H9 (cell line): ENCODE measurements at regions not wholly inside any gene's neighbourhood (a gene's known extent, or its start where the extent isn't known, plus 50 kb on each side); places are given as distances from the start of the nearest gene placed in this dataset.

ENCODE experiments used
- DNase-seq: peaks from one replicate; pipeline ENCODE4 v3.0.0-alpha.2; 2017
- H2AFZ ChIP-seq: one replicate; pipeline ENCODE4 v1.6.1; 2013; ENCODE audit warnings: mild to moderate bottlenecking, low read length, control low read depth, moderate library complexity
- H2AK5ac ChIP-seq: 2 replicates; pipeline ENCODE4 v1.6.1; 2013; ENCODE audit warnings: low read length, control low read depth, mixed read lengths; ENCODE audit not compliant: insufficient read length
- H2BK120ac ChIP-seq: one replicate; pipeline ENCODE4 v1.6.1; 2013; ENCODE audit warnings: low read depth, mild to moderate bottlenecking, low read length, control low read depth, inconsistent platforms; ENCODE audit not compliant: poor library complexity, severe bottlenecking
- H2BK12ac ChIP-seq: 2 replicates; pipeline ENCODE4 v1.6.1; 2013; ENCODE audit warnings: low read length, control low read depth, mixed read lengths, low read depth; ENCODE audit not compliant: insufficient read length
- H2BK15ac ChIP-seq: 2 replicates; pipeline ENCODE4 v1.6.1; 2013; ENCODE audit warnings: low read depth, low read length, control low read depth
- H2BK20ac ChIP-seq: one replicate; pipeline ENCODE4 v1.6.1; 2013; ENCODE audit warnings: low read depth, mild to moderate bottlenecking, low read length, control low read depth, inconsistent platforms; ENCODE audit not compliant: poor library complexity, severe bottlenecking
- H2BK5ac ChIP-seq: 2 replicates; pipeline ENCODE4 v1.6.1; 2013; ENCODE audit warnings: low read length, control low read depth, mixed read lengths; ENCODE audit not compliant: insufficient read length
- H3K14ac ChIP-seq: 2 replicates; pipeline ENCODE4 v1.6.1; 2013; ENCODE audit warnings: low read length, control low read depth; ENCODE audit not compliant: insufficient read depth
- H3K18ac ChIP-seq: 2 replicates; pipeline ENCODE4 v1.6.1; 2013; ENCODE audit warnings: low read depth, mild to moderate bottlenecking, mixed read lengths, low read length, control low read depth; ENCODE audit not compliant: insufficient read length
- H3K23ac ChIP-seq: 2 replicates; pipeline ENCODE4 v1.6.1; 2013; ENCODE audit warnings: low read length, control low read depth, mixed read lengths, low read depth; ENCODE audit not compliant: insufficient read length
- H3K23me2 ChIP-seq: 2 replicates; pipeline ENCODE4 v1.6.1; 2013; ENCODE audit warnings: low read depth, mild to moderate bottlenecking, mixed read lengths, low read length, control low read depth; ENCODE audit not compliant: insufficient read length, poor library complexity, severe bottlenecking
- H3K27ac ChIP-seq: 2 replicates; pipeline ENCODE4 v1.5.1; 2013; ENCODE audit warnings: low read length, control low read depth, mixed read lengths, low read depth; ENCODE audit not compliant: insufficient read length
- H3K27me3 ChIP-seq: 2 replicates; pipeline ENCODE4 v1.6.1; 2013; ENCODE audit warnings: low read length, control low read depth, inconsistent platforms; ENCODE audit not compliant: insufficient read depth
- H3K4ac ChIP-seq: 2 replicates; pipeline ENCODE4 v1.6.1; 2013; ENCODE audit warnings: low read depth, mild to moderate bottlenecking, control low read depth, inconsistent platforms, low read length, moderate library complexity
- H3K4me1 ChIP-seq: 2 replicates; pipeline ENCODE4 v1.6.1; 2013; ENCODE audit warnings: low read length, control low read depth, inconsistent platforms; ENCODE audit not compliant: insufficient read depth
- H3K4me2 ChIP-seq: 2 replicates; pipeline ENCODE4 v1.6.1; 2013; ENCODE audit warnings: low read length, control low read depth, mixed read lengths; ENCODE audit not compliant: insufficient read length, insufficient read depth
- H3K56ac ChIP-seq: 2 replicates; pipeline ENCODE4 v1.6.1; 2013; ENCODE audit warnings: low read depth, mild to moderate bottlenecking, mixed read lengths, low read length, control low read depth; ENCODE audit not compliant: insufficient read length
- H3K79me1 ChIP-seq: 2 replicates; pipeline ENCODE4 v1.6.1; 2013; ENCODE audit warnings: low read depth, mild to moderate bottlenecking, moderate library complexity, low read length, control low read depth, inconsistent platforms; ENCODE audit not compliant: insufficient read depth, poor library complexity, severe bottlenecking
- H3K79me2 ChIP-seq: 2 replicates; pipeline ENCODE4 v1.6.1; 2013; ENCODE audit warnings: low read length, control low read depth, inconsistent platforms; ENCODE audit not compliant: insufficient read depth
- H3K9ac ChIP-seq: 2 replicates; pipeline ENCODE4 v1.6.1; 2013; ENCODE audit warnings: low read length, control low read depth, mixed read lengths; ENCODE audit not compliant: insufficient read length; ENCODE audit errors: extremely low read depth
- H3K9me3 ChIP-seq: one replicate; pipeline ENCODE4 v1.6.1; 2013; ENCODE audit warnings: low read depth, low read length, inconsistent platforms; ENCODE audit not compliant: control insufficient read depth
- H3T11ph ChIP-seq: one replicate; pipeline ENCODE4 v1.6.1; 2013; ENCODE audit warnings: mild to moderate bottlenecking, low read length, control low read depth, inconsistent platforms
- H4K20me1 ChIP-seq: one replicate; pipeline ENCODE4 v1.6.1; 2013; ENCODE audit not compliant: control insufficient read depth, insufficient read length, insufficient read depth
- H4K5ac ChIP-seq: 2 replicates; pipeline ENCODE4 v1.6.1; 2013; ENCODE audit warnings: low read depth, mild to moderate bottlenecking, mixed read lengths, low read length, control low read depth; ENCODE audit not compliant: insufficient read length
- H4K8ac ChIP-seq: replicated peaks from 2 replicates; pipeline ENCODE4 v1.6.1; 2013; ENCODE audit warnings: low read length, control low read depth, mixed read lengths, low read depth; ENCODE audit not compliant: insufficient read length
- H4K91ac ChIP-seq: 2 replicates; pipeline ENCODE4 v1.6.1; 2013; ENCODE audit warnings: low read depth, mild to moderate bottlenecking, moderate library complexity, mixed read lengths, low read length, control low read depth; ENCODE audit not compliant: insufficient read length
- H3K27ac Mint-ChIP-seq, 3 experiments: 2 replicates in 2 of 3; 3 replicates in 1 of 3; pipeline ENCODE4 v1.8.0; 2020 to 2021; ENCODE audit warnings: mixed read lengths in 3 of 3, mild to moderate bottlenecking in 1 of 3, moderate library complexity in 1 of 3
- H3K27me3 Mint-ChIP-seq: 2 replicates; pipeline ENCODE4 v1.8.0; 2021; ENCODE audit warnings: low read depth, mild to moderate bottlenecking, moderate library complexity, mixed read lengths
- H3K36me3 Mint-ChIP-seq, 3 experiments: 2 replicates in 2 of 3; 3 replicates in 1 of 3; pipeline ENCODE4 v1.8.0; 2020 to 2021; ENCODE audit warnings: low read depth in 3 of 3, mixed read lengths in 3 of 3; ENCODE audit not compliant: insufficient read depth in 1 of 3
- H3K4me1 Mint-ChIP-seq, 2 experiments: 2 replicates each; pipeline ENCODE4 v1.8.0; 2020; ENCODE audit warnings: mixed read lengths in 2 of 2
- H3K4me3 Mint-ChIP-seq, 2 experiments: 2 replicates in 1 of 2; 3 replicates in 1 of 2; pipeline ENCODE4 v1.8.0; 2020 to 2021; ENCODE audit warnings: mild to moderate bottlenecking in 2 of 2, mixed read lengths in 2 of 2, moderate library complexity in 1 of 2
- H3K9me3 Mint-ChIP-seq, 2 experiments: 2 replicates in 1 of 2; 3 replicates in 1 of 2; pipeline ENCODE4 v1.8.0; 2020; ENCODE audit warnings: mild to moderate bottlenecking in 2 of 2, mixed read lengths in 2 of 2, moderate library complexity in 1 of 2
- WGBS: extraction: QIAGEN DNeasy Blood & Tissue Kit; methylation state at CpG from one replicate; pipeline ENCODE4 v1.1.7; 2013; ENCODE audit warnings: missing lambda C conversion rate, low lambda C conversion rate, mixed read lengths; ENCODE audit not compliant: insufficient read length; ENCODE audit errors: extremely low coverage; 5-methylcytosine and 5-hydroxymethylcytosine counted together
- TF ChIP-seq, protein P1 (sequence below): fragments of 200-600 bp; sonication (generic); conservative IDR thresholded peaks from 3 replicates; pipeline ENCODE4 v1.8.0; 2021; ENCODE audit warnings: antibody characterized with exemption, mild to moderate bottlenecking

GRCh38 chr13:84630476-84630875 lies 748.2 kb upstream of the SLITRK1 start:
- H2BK5ac ChIP-seq: no peak overlapping the region
- no peak overlapping the region for H2AK5ac ChIP-seq
- H3K79me2 ChIP-seq: no peaks in the 10 kb centered on the region
- Mint-ChIP-seq H3K27me3 (no peaks in the 10 kb centered on the region), H3K4me3 (no peak overlapping the region), H3K36me3 (peaks cover 0 to 3% (median 0%) of the 10 kb centered on the region in 3 experiments; a peak in 1 of 7 replicates), H3K4me1 (peaks cover 0 to 2% of the 10 kb centered on the region in 2 experiments; a peak in 3 of 4 replicates), H3K9me3 (peaks cover 0 to 2% of the 10 kb centered on the region in 2 experiments; a peak in 2 of 5 replicates), H3K27ac (0 out of 7 replicates have a peak overlapping the region, but pooled peaks of 1 of the 3 experiments have one; percentile 55)
- no peak overlapping the region for H3K4me2 ChIP-seq
- no peaks in the 10 kb centered on the region for H3K9me3 ChIP-seq
- H3K14ac ChIP-seq: no peak overlapping the region
- no peak overlapping the region for H4K8ac ChIP-seq
- no peak overlapping the region for H3K18ac ChIP-seq
- no peak overlapping the region for H2BK20ac ChIP-seq
- H3K23me2 ChIP-seq: no peaks in the 10 kb centered on the region
- H3K27me3 ChIP-seq: no peaks in the 10 kb centered on the region
- no peaks in the 10 kb centered on the region for H3K4me1 ChIP-seq
- H3T11ph ChIP-seq: no peak overlapping the region
- no peak overlapping the region for H2AFZ ChIP-seq
- H2BK12ac ChIP-seq: no peak overlapping the region
- H4K91ac ChIP-seq: no peak overlapping the region
- WGBS: no CpG with 5 or more reads among the region's 3 CpGs
- TF ChIP-seq, protein P1, sequence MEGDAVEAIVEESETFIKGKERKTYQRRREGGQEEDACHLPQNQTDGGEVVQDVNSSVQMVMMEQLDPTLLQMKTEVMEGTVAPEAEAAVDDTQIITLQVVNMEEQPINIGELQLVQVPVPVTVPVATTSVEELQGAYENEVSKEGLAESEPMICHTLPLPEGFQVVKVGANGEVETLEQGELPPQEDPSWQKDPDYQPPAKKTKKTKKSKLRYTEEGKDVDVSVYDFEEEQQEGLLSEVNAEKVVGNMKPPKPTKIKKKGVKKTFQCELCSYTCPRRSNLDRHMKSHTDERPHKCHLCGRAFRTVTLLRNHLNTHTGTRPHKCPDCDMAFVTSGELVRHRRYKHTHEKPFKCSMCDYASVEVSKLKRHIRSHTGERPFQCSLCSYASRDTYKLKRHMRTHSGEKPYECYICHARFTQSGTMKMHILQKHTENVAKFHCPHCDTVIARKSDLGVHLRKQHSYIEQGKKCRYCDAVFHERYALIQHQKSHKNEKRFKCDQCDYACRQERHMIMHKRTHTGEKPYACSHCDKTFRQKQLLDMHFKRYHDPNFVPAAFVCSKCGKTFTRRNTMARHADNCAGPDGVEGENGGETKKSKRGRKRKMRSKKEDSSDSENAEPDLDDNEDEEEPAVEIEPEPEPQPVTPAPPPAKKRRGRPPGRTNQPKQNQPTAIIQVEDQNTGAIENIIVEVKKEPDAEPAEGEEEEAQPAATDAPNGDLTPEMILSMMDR: no peak
- no peak overlapping the region for H3K9ac ChIP-seq
- no peak overlapping the region for H3K27ac ChIP-seq
- no peak overlapping the region for H2BK15ac ChIP-seq
- no peak overlapping the region for H2BK120ac ChIP-seq
- no peaks in the 10 kb centered on the region for H4K20me1 ChIP-seq
- no peaks in the 10 kb centered on the region for H3K79me1 ChIP-seq
- no peak overlapping the region for H3K56ac ChIP-seq
- DNase-seq: no peak
- H3K4ac ChIP-seq: no peak overlapping the region
- no peak overlapping the region for H4K5ac ChIP-seq
- H3K23ac ChIP-seq: no peak overlapping the region
